LHCN-M2 (cell line): ENCODE measurements at regions not wholly inside any gene's neighbourhood (a gene's known extent, or its start where the extent isn't known, plus 50 kb on each side); places are given as distances from the start of the nearest gene placed in this dataset.
"Not testable (repeated sequence)": the region's sequence is repeated elsewhere in the genome, so short reads cannot be mapped to it uniquely, and the experiment has no call there.

Source experiments
- DNase-seq: peaks from one replicate; pipeline ENCODE4 v3.0.0-alpha.2; 2012; ENCODE audit warnings: low read depth

GRCh38 chrX:38473701-38474100 is 87.6 kb upstream of the TSPAN7 start:
- DNase-seq = peak; percentile 3

GRCh38 chrX:38474543-38474942 is 86.8 kb upstream of the TSPAN7 start:
- DNase-seq = no peak

- DNase-seq = no peak
These were observed 79.2 kb upstream of the TSPAN7 start for GRCh38 chrX:38482183-38482582.

- DNase-seq = no peak
These were observed 76.5 kb upstream of the TSPAN7 start for GRCh38 chrX:38484607-38485498.

- no peak for DNase-seq
These were observed 72.0 kb upstream of the TSPAN7 start for GRCh38 chrX:38489341-38489740.

GRCh38 chrX:38494239-38494823 is 67.0 kb upstream of the TSPAN7 start:
- DNase-seq = no peak

- DNase-seq = not testable (repeated sequence)
These were observed 61.7 kb upstream of the TSPAN7 start for GRCh38 chrX:38499658-38500057.

- DNase-seq = no peak
These were observed 61.2 kb upstream of the TSPAN7 start for GRCh38 chrX:38500141-38500540.

GRCh38 chrX:38500866-38501265 is 60.5 kb upstream of the TSPAN7 start:
- peak; percentile 82 for DNase-seq

GRCh38 chrX:38505583-38505982 is 55.8 kb upstream of the TSPAN7 start:
- no peak for DNase-seq
